G401.6 (cell line): ENCODE measurements at regions not wholly inside any gene's neighbourhood (a gene's known extent, or its start where the extent isn't known, plus 50 kb on each side); places are given as distances from the start of the nearest gene placed in this dataset.

Source experiments
- FAIRE-seq: peaks from 2 replicates; lab custom pipeline; 2012; peaks lifted over from hg19 to GRCh38; lab: Jason Lieb, UNC

GRCh38 chr5:159385536-159385935 is 55.2 kb upstream of the IL12B start:
- FAIRE-seq: no peak

- no peak for FAIRE-seq
Measured at GRCh38 chr5:159386028-159386711, 55.9 kb upstream of the IL12B start.

GRCh38 chr5:159392871-159393270 is 62.6 kb upstream of the IL12B start:
- FAIRE-seq: no peak

GRCh38 chr5:159393854-159394274 is 63.6 kb upstream of the IL12B start:
- FAIRE-seq: no peak

GRCh38 chr5:159395202-159395601 is 64.9 kb upstream of the IL12B start:
- no peak for FAIRE-seq

- no peak for FAIRE-seq
Measured at GRCh38 chr5:159398936-159399335, 68.6 kb upstream of the IL12B start.

GRCh38 chr5:159400476-159400875 is 70.2 kb upstream of the IL12B start:
- FAIRE-seq: no peak

GRCh38 chr5:159402311-159402710 is 72.0 kb upstream of the IL12B start:
- FAIRE-seq: no peak

GRCh38 chr5:159402856-159403255 is 72.6 kb upstream of the IL12B start:
- no peak for FAIRE-seq

- no peak for FAIRE-seq
Measured at GRCh38 chr5:159403906-159404681, 73.8 kb upstream of the IL12B start.

GRCh38 chr5:159405611-159406031 is 75.3 kb upstream of the IL12B start:
- no peak for FAIRE-seq

GRCh38 chr5:159406571-159406970 is 76.3 kb upstream of the IL12B start:
- FAIRE-seq: no peak

- FAIRE-seq: no peak
Measured at GRCh38 chr5:159409801-159410200, 79.5 kb upstream of the IL12B start.

GRCh38 chr5:159410480-159410879 is 80.2 kb upstream of the IL12B start:
- no peak for FAIRE-seq

- FAIRE-seq: no peak
Measured at GRCh38 chr5:159411115-159411514, 80.8 kb upstream of the IL12B start.

GRCh38 chr5:159412284-159413046 is 82.2 kb upstream of the IL12B start:
- FAIRE-seq: no peak

- no peak for FAIRE-seq
Measured at GRCh38 chr5:159414021-159414420, 83.7 kb upstream of the IL12B start.

GRCh38 chr5:159415301-159415937 is 85.1 kb upstream of the IL12B start:
- FAIRE-seq: no peak

- FAIRE-seq: no peak
Measured at GRCh38 chr5:159416438-159416837, 86.2 kb upstream of the IL12B start.

- no peak for FAIRE-seq
Measured at GRCh38 chr5:159417170-159417569, 86.9 kb upstream of the IL12B start.

- no peak for FAIRE-seq
Measured at GRCh38 chr5:159419576-159419975, 89.3 kb upstream of the IL12B start.

- FAIRE-seq: no peak
Measured at GRCh38 chr5:159420940-159421339, 90.7 kb upstream of the IL12B start.

GRCh38 chr5:159422361-159422760 is 92.1 kb upstream of the IL12B start:
- no peak for FAIRE-seq
